Neural cell (in vitro differentiated cells): ENCODE measurements at regions not wholly inside any gene's neighbourhood (a gene's known extent, or its start where the extent isn't known, plus 50 kb on each side); places are given as distances from the start of the nearest gene placed in this dataset.

ENCODE experiments used
- EP300 ChIP-seq: fragments of 450-650 bp; conservative IDR thresholded peaks from 2 replicates; pipeline ENCODE4 v1.6.1; 2014; ENCODE audit warnings: antibody characterized with exemption, mild to moderate bottlenecking, moderate library complexity; ENCODE audit not compliant: poor library complexity, severe bottlenecking
- MXI1 ChIP-seq: fragments of 450-650 bp; conservative IDR thresholded peaks from 2 replicates; pipeline ENCODE4 v1.6.1; 2014; ENCODE audit warnings: antibody characterized with exemption, mild to moderate bottlenecking; ENCODE audit not compliant: poor library complexity, severe bottlenecking
- TF ChIP-seq, protein P1 (sequence below): fragments of 450-650 bp; IDR thresholded peaks from 2 replicates; pipeline ENCODE4 v1.5.1; 2014; ENCODE audit warnings: antibody characterized with exemption, mild to moderate bottlenecking, moderate library complexity; ENCODE audit not compliant: poor library complexity, severe bottlenecking

DNA sequence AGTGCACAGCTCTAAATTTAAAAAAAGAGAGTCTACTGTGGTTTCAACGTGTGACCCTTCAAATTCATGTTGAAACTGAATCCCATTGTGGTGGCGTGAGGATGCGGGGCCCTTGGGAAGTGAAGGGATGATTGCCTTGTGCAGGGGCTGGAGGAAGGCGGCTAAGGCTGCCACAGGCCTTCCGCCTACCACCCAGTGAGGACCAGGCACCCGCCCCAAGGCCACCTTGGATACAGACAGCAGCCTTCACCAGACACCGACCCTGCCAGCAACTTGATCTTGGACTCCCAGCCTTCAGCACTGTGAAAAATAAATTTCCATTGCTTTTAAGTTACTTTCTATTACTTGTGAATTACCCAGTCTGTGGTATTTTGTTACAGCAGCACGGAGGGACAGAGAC, 103.4 kb upstream of the TMEM18 start:
- TF ChIP-seq MXI1, result no peak
- TF ChIP-seq, protein P1, sequence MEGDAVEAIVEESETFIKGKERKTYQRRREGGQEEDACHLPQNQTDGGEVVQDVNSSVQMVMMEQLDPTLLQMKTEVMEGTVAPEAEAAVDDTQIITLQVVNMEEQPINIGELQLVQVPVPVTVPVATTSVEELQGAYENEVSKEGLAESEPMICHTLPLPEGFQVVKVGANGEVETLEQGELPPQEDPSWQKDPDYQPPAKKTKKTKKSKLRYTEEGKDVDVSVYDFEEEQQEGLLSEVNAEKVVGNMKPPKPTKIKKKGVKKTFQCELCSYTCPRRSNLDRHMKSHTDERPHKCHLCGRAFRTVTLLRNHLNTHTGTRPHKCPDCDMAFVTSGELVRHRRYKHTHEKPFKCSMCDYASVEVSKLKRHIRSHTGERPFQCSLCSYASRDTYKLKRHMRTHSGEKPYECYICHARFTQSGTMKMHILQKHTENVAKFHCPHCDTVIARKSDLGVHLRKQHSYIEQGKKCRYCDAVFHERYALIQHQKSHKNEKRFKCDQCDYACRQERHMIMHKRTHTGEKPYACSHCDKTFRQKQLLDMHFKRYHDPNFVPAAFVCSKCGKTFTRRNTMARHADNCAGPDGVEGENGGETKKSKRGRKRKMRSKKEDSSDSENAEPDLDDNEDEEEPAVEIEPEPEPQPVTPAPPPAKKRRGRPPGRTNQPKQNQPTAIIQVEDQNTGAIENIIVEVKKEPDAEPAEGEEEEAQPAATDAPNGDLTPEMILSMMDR, result no peak
- no peak for TF ChIP-seq EP300
